Mucosa of gallbladder (tissue), 1 donor: ENCODE measurements at regions not wholly inside any gene's neighbourhood (a gene's known extent, or its start where the extent isn't known, plus 50 kb on each side); places are given as distances from the start of the nearest gene placed in this dataset.

Source experiments
- DNase-seq: peaks from one replicate; pipeline ENCODE4 v3.0.0-alpha.2; 2020; ENCODE audit warnings: low spot score
- donor health status: DM: no; HTN: no; CAD: no.

- no peak for DNase-seq
Measured at GRCh38 chr17:72342627-72343527, 222.1 kb downstream of the SOX9 start.

GRCh38 chr17:72343911-72344310, 223.1 kb downstream of the SOX9 start:
- DNase-seq, result no peak

GRCh38 chr17:72344613-72345012, 223.8 kb downstream of the SOX9 start:
- DNase-seq, result no peak

- DNase-seq, result no peak
Measured at GRCh38 chr17:72345088-72345487, 224.3 kb downstream of the SOX9 start.

GRCh38 chr17:72345536-72345935, 224.7 kb downstream of the SOX9 start:
- DNase-seq, result no peak

GRCh38 chr17:72346306-72346705, 225.5 kb downstream of the SOX9 start:
- DNase-seq, result no peak

GRCh38 chr17:72349011-72349410, 228.2 kb downstream of the SOX9 start:
- no peak for DNase-seq

- DNase-seq, result no peak
Measured at GRCh38 chr17:72349491-72349995, 228.7 kb downstream of the SOX9 start.

- no peak for DNase-seq
Measured at GRCh38 chr17:72350073-72350472, 229.3 kb downstream of the SOX9 start.

GRCh38 chr17:72351365-72351764, 230.5 kb downstream of the SOX9 start:
- no peak for DNase-seq

- DNase-seq, result no peak
Measured at GRCh38 chr17:72351884-72352346, 231.1 kb downstream of the SOX9 start.

- no peak for DNase-seq
Measured at GRCh38 chr17:72353502-72353901, 232.7 kb downstream of the SOX9 start.

GRCh38 chr17:72354071-72354470, 233.3 kb downstream of the SOX9 start:
- DNase-seq, result no peak

- DNase-seq, result no peak
Measured at GRCh38 chr17:72357764-72358365, 237.0 kb downstream of the SOX9 start.

- DNase-seq, result no peak
Measured at GRCh38 chr17:72358465-72358864, 237.6 kb downstream of the SOX9 start.

- no peak for DNase-seq
Measured at GRCh38 chr17:72359274-72359673, 238.5 kb downstream of the SOX9 start.

GRCh38 chr17:72359811-72360210, 239.0 kb downstream of the SOX9 start:
- no peak for DNase-seq

GRCh38 chr17:72360386-72360940, 239.6 kb downstream of the SOX9 start:
- peak; percentile 64 for DNase-seq

- DNase-seq, result no peak
Measured at GRCh38 chr17:72361892-72362291, 241.1 kb downstream of the SOX9 start.

- DNase-seq, result no peak
Measured at GRCh38 chr17:72362376-72363088, 241.7 kb downstream of the SOX9 start.

GRCh38 chr17:72363089-72363610, 242.3 kb downstream of the SOX9 start:
- no peak for DNase-seq
